ENCODE measurements at regions not wholly inside any gene's neighbourhood (a gene's known extent, or its start where the extent isn't known, plus 50 kb on each side); places are given as distances from the start of the nearest gene placed in this dataset.

DNA sequence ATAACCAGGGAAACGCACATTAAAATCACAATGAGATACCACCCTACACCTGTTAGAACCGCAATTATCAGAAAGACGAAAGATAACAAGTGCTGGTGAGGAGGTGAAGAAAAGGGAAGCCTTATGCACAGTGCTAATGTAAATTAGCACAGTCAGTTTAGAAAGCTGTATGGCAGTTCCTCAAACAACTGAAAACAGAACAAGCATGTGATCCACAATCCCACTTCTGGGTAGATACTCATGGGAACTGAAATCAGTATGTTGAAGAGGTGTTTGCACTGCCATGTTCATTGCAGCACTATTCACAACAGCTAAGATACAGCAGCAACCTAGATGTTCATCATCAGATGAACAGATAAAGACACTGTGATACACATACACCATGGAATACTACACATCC, 75.0 kb upstream of the CCND1 start:
- Histone ChIP-seq H3K27ac (ENCODE audit: low read depth, low read length) (no peak overlapping the region), H3K36me3 (ENCODE audit: control insufficient read depth, insufficient read depth, low read length) (no peaks in the 10 kb centered on the region), H2BK120ac (ENCODE audit: low read depth, low read length) (no peak overlapping the region), H3K4ac (ENCODE audit: low read depth, low read length) (no peak overlapping the region), H3K27me3 (ENCODE audit: insufficient read depth, low read length, poor library complexity) (no peaks in the 10 kb centered on the region), H3K23ac (ENCODE audit: low read length) (no peak overlapping the region), H4K8ac (ENCODE audit: low read depth, low read length) (no peak overlapping the region), H3K4me2 (ENCODE audit: low read length) (no peak overlapping the region), H2BK15ac (replicated peaks; ENCODE audit: low read depth) (no peak overlapping the region), H2BK5ac (ENCODE audit: low read length) (no peak overlapping the region), H4K5ac (ENCODE audit: low read length) (no peak overlapping the region), H3K4me1 (ENCODE audit: control insufficient read depth, low read depth, low read length) (no peaks in the 10 kb centered on the region), H3K9ac (ENCODE audit: low read length) (no peak overlapping the region), H3K4me3 (ENCODE audit: low read length) (no peak overlapping the region), H3K79me2 (ENCODE audit: control insufficient read depth, insufficient read depth, low read length) (no peaks in the 10 kb centered on the region), H3K79me1 (ENCODE audit: low read length) (no peaks in the 10 kb centered on the region), H3K18ac (ENCODE audit: low read length) (no peak overlapping the region), H3K56ac (ENCODE audit: low read length) (no peak overlapping the region), H2AK5ac (ENCODE audit: low read length) (no peak overlapping the region)
- DNase-seq, result no peak
- no CpG with 5 or more reads among the region's 3 CpGs for WGBS (ENCODE audit: extremely low coverage, insufficient coverage, low lambda C conversion rate)

DNA sequence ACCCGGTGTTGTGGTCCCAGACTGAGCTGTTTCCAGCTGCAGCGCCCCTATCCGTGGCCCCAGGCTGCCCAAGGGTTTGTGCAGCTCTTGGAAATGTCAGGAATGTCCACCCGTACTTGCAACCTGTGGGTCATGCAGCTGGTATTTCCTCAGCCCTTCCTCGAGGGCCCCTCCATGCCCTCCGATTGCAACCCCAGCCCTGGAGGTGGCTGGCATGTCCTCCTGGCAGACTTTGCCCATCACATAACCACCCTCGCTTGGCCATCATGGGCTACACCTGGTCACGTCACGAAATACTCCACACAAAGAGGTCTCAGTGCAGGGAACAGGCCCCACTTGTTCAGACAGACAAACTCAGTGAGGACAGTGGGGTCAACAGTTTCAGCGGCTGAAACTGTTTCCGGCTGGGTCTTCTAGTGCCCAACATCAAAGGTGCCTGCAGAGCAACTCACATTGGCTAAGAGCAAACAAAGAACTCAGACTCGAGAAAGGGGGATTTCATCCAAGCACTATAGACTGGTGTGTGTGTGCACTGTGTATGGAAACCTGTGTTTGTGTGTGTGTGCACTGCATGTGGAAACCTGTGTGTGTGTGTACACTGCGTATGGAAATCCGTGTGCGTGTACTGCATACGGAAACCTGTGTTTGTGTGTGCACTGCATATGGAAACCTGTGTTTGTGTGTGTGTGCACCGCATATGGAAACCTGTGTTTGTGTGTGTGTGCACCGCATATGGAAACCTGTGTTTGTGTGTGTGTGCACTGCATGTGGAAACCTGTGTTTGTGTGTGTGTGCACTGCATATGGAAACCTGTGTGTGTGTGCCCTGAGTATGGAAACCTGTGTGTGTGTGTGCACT, 72.8 kb upstream of the CCND1 start:
- Histone ChIP-seq H3K18ac (ENCODE audit: low read length) (no peak overlapping the region), H3K56ac (ENCODE audit: low read length) (no peak overlapping the region), H3K9ac (ENCODE audit: low read length) (no peak overlapping the region), H3K4me2 (ENCODE audit: low read length) (no peak overlapping the region), H3K23ac (ENCODE audit: low read length) (no peak overlapping the region), H3K36me3 (ENCODE audit: control insufficient read depth, insufficient read depth, low read length) (no peaks in the 10 kb centered on the region), H2AK5ac (ENCODE audit: low read length) (no peak overlapping the region), H3K27me3 (ENCODE audit: insufficient read depth, low read length, poor library complexity) (no peaks in the 10 kb centered on the region), H3K4me1 (ENCODE audit: control insufficient read depth, low read depth, low read length) (no peaks in the 10 kb centered on the region), H4K5ac (ENCODE audit: low read length) (no peak overlapping the region), H3K27ac (ENCODE audit: low read depth, low read length) (no peak overlapping the region), H2BK15ac (replicated peaks; ENCODE audit: low read depth) (no peak overlapping the region), H3K79me2 (ENCODE audit: control insufficient read depth, insufficient read depth, low read length) (no peaks in the 10 kb centered on the region), H3K4ac (ENCODE audit: low read depth, low read length) (no peak overlapping the region), H2BK5ac (ENCODE audit: low read length) (no peak overlapping the region), H2BK120ac (ENCODE audit: low read depth, low read length) (no peak overlapping the region), H4K8ac (ENCODE audit: low read depth, low read length) (no peak overlapping the region), H3K4me3 (ENCODE audit: low read length) (no peak overlapping the region), H3K79me1 (ENCODE audit: low read length) (no peaks in the 10 kb centered on the region)
- peak; percentile 37 for DNase-seq
- WGBS (ENCODE audit: extremely low coverage, insufficient coverage, low lambda C conversion rate), result no CpG with 5 or more reads among the region's 18 CpGs

DNA sequence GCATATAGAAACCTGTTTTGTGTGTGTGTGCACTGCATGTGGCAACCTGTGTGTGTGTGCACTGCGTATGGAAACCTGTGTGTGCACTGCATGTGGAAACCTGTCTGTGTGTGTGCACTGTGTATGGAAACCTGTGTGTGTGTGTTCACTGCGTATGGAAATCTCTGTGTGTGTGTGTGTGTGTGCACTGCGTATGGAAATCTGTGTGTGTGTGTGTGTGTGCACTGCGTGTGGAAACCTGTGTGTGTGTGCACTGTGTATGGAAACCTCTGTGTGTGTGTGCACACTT, 72.2 kb upstream of the CCND1 start:
- no peak overlapping the region for H2AK5ac ChIP-seq (ENCODE audit: low read length)
- no peak overlapping the region for H3K56ac ChIP-seq (ENCODE audit: low read length)
- no peak overlapping the region for H2BK5ac ChIP-seq (ENCODE audit: low read length)
- H3K27me3 ChIP-seq (ENCODE audit: insufficient read depth, low read length, poor library complexity), result no peaks in the 10 kb centered on the region
- no peak overlapping the region for H4K8ac ChIP-seq (ENCODE audit: low read depth, low read length)
- DNase-seq, result no peak
- no peak overlapping the region for H3K23ac ChIP-seq (ENCODE audit: low read length)
- no peak overlapping the region for H3K18ac ChIP-seq (ENCODE audit: low read length)
- no peak overlapping the region for H3K4me2 ChIP-seq (ENCODE audit: low read length)
- H3K36me3 ChIP-seq (ENCODE audit: control insufficient read depth, insufficient read depth, low read length), result no peaks in the 10 kb centered on the region
- WGBS (ENCODE audit: extremely low coverage, insufficient coverage, low lambda C conversion rate), result no CpG with 5 or more reads among the region's 4 CpGs
- H4K5ac ChIP-seq (ENCODE audit: low read length), result no peak overlapping the region
- no peaks in the 10 kb centered on the region for H3K79me2 ChIP-seq (ENCODE audit: control insufficient read depth, insufficient read depth, low read length)
- H3K27ac ChIP-seq (ENCODE audit: low read depth, low read length), result no peak overlapping the region
- no peaks in the 10 kb centered on the region for H3K79me1 ChIP-seq (ENCODE audit: low read length)
- no peak overlapping the region for H3K4ac ChIP-seq (ENCODE audit: low read depth, low read length)
- no peak overlapping the region for H3K9ac ChIP-seq (ENCODE audit: low read length)
- H2BK15ac ChIP-seq (replicated peaks; ENCODE audit: low read depth), result no peak overlapping the region
- no peak overlapping the region for H3K4me3 ChIP-seq (ENCODE audit: low read length)
- no peak overlapping the region for H2BK120ac ChIP-seq (ENCODE audit: low read depth, low read length)
- no peaks in the 10 kb centered on the region for H3K4me1 ChIP-seq (ENCODE audit: control insufficient read depth, low read depth, low read length)

DNA sequence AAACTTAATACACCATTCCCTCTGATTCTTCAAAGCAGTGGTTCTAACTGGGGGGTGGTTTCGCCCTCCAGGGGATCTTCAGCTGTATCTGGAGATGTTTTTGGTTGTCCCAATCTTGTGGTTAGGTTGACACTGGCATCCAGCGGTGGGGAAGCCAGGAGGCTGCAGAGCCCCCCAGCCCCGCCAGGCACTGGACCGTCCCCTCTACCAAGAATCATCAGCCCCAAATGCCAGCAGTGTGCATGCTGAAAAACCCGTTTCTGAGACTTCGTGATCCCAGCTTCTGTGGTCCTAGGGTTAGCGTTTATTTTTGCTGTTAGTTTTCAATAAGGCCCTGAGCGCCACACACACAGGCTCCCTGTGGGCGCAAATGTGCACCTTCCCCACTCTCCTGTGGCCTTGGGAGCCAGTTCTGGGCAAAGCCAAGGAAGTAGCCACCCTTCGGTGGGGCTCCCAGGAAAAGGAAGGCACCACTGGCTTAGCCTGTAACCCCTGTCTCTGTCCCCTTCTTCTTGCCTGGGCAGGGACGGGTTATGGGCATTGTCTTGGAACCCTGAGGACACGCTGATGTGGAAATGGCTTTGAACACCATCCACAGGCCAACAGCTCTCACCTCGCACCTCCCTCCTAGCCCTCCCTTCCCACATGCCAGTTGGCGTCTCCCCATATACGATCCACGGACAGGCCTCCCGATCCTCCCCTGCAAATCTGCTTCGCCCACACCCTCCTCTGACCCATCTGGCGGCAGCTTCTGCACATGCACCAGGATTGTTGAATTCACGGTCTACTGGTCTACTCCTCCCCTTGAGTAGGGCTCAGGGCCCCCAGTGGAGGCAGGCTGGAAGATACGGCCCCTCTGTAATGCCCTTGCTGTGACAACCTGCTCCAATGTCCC, 71.4 kb upstream of the CCND1 start:
- no CpG with 5 or more reads among the region's 21 CpGs for WGBS (ENCODE audit: extremely low coverage, insufficient coverage, low lambda C conversion rate)
- no peak overlapping the region for H3K4me2 ChIP-seq (ENCODE audit: low read length)
- H3K23ac ChIP-seq (ENCODE audit: low read length), result no peak overlapping the region
- H3K9ac ChIP-seq (ENCODE audit: low read length), result no peak overlapping the region
- H3K27me3 ChIP-seq (ENCODE audit: insufficient read depth, low read length, poor library complexity), result no peaks in the 10 kb centered on the region
- no peaks in the 10 kb centered on the region for H3K4me1 ChIP-seq (ENCODE audit: control insufficient read depth, low read depth, low read length)
- no peak overlapping the region for H4K8ac ChIP-seq (ENCODE audit: low read depth, low read length)
- no peaks in the 10 kb centered on the region for H3K36me3 ChIP-seq (ENCODE audit: control insufficient read depth, insufficient read depth, low read length)
- H2BK15ac ChIP-seq (replicated peaks; ENCODE audit: low read depth), result no peak overlapping the region
- H2BK5ac ChIP-seq (ENCODE audit: low read length), result no peak overlapping the region
- no peak overlapping the region for H2AK5ac ChIP-seq (ENCODE audit: low read length)
- no peaks in the 10 kb centered on the region for H3K79me2 ChIP-seq (ENCODE audit: control insufficient read depth, insufficient read depth, low read length)
- no peak overlapping the region for H4K5ac ChIP-seq (ENCODE audit: low read length)
- H3K27ac ChIP-seq (ENCODE audit: low read depth, low read length), result no peak overlapping the region
- DNase-seq, result no peak
- H3K4me3 ChIP-seq (ENCODE audit: low read length), result no peak overlapping the region
- H3K56ac ChIP-seq (ENCODE audit: low read length), result no peak overlapping the region
- H3K79me1 ChIP-seq (ENCODE audit: low read length), result no peaks in the 10 kb centered on the region
- no peak overlapping the region for H3K4ac ChIP-seq (ENCODE audit: low read depth, low read length)
- H2BK120ac ChIP-seq (ENCODE audit: low read depth, low read length), result no peak overlapping the region
- no peak overlapping the region for H3K18ac ChIP-seq (ENCODE audit: low read length)

DNA sequence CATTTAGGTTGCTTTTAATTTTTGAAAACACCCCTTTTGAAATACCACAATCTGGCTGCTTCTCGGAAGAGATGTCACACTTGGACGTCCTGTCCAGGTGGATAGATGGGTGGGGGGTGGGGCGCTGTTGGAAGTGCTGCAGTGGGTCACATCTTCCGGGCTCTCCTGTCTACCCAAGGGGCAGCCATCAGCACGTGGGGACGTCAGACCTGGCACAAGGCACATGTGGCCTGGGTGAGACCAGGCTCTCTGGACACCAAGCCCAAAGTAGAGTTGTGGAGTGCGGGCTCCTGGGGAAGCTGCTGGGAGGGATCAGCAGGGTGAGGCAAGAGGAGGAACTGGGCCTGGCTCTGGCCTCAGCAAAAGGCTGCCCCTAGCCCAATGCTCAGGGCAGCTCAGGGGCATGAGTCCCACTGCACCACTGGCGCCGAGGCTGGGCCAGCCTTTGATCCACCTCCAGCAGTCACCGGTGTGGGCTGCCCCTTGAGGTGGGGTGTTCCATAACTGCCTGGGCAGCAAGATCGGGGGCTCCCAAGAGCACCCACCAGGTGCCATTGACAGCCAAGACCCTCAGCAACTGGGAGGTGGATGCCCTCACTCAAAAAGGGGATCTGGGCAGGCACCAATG, 68.6 kb upstream of the CCND1 start:
- Histone ChIP-seq H3K4ac (ENCODE audit: low read depth, low read length) (no peak overlapping the region), H3K4me1 (ENCODE audit: control insufficient read depth, low read depth, low read length) (no peaks in the 10 kb centered on the region), H3K4me3 (ENCODE audit: low read length) (no peak overlapping the region), H3K79me1 (ENCODE audit: low read length) (no peaks in the 10 kb centered on the region), H2BK120ac (ENCODE audit: low read depth, low read length) (no peak overlapping the region), H2BK5ac (ENCODE audit: low read length) (no peak overlapping the region), H4K8ac (ENCODE audit: low read depth, low read length) (no peak overlapping the region), H3K18ac (ENCODE audit: low read length) (no peak overlapping the region), H3K4me2 (ENCODE audit: low read length) (no peak overlapping the region), H4K5ac (ENCODE audit: low read length) (no peak overlapping the region), H3K36me3 (ENCODE audit: control insufficient read depth, insufficient read depth, low read length) (no peaks in the 10 kb centered on the region), H3K23ac (ENCODE audit: low read length) (no peak overlapping the region), H3K27ac (ENCODE audit: low read depth, low read length) (no peak overlapping the region), H3K9ac (ENCODE audit: low read length) (no peak overlapping the region), H3K79me2 (ENCODE audit: control insufficient read depth, insufficient read depth, low read length) (no peaks in the 10 kb centered on the region), H3K56ac (ENCODE audit: low read length) (no peak overlapping the region), H2AK5ac (ENCODE audit: low read length) (no peak overlapping the region), H3K27me3 (ENCODE audit: insufficient read depth, low read length, poor library complexity) (no peaks in the 10 kb centered on the region), H2BK15ac (replicated peaks; ENCODE audit: low read depth) (no peak overlapping the region)
- no peak for DNase-seq
- WGBS (ENCODE audit: extremely low coverage, insufficient coverage, low lambda C conversion rate), result no CpG with 5 or more reads among the region's 11 CpGs

Measured in mesendoderm (in vitro differentiated cells).